Mononuclear cell (primary cell): ENCODE measurements at regions not wholly inside any gene's neighbourhood (a gene's known extent, or its start where the extent isn't known, plus 50 kb on each side); places are given as distances from the start of the nearest gene placed in this dataset.

Experiments used
- H3K27me3 ChIP-seq: 2 replicates; pipeline ENCODE4 v1.6.0; 2011; ENCODE audit warnings: low read length, control low read depth; ENCODE audit not compliant: insufficient read depth
- H3K4me1 ChIP-seq: 2 replicates; pipeline ENCODE4 v1.5.1; 2011; ENCODE audit warnings: mild to moderate bottlenecking, low read length, control low read depth; ENCODE audit not compliant: insufficient read depth
- H3K4me3 ChIP-seq: 2 replicates; pipeline ENCODE4 v1.5.1; 2011; ENCODE audit warnings: mild to moderate bottlenecking, low read length, moderate library complexity
- H3K9me3 ChIP-seq: 2 replicates; pipeline ENCODE4 v1.5.1; 2011; ENCODE audit warnings: low read depth, mild to moderate bottlenecking, control low read depth, low read length

GRCh38 chr5:158553195-158553961 is 546.3 kb downstream of the EBF1 start:
- no peaks in the 10 kb centered on the region for H3K9me3 ChIP-seq
- H3K27me3 ChIP-seq = no peaks in the 10 kb centered on the region
- no peaks in the 10 kb centered on the region for H3K4me1 ChIP-seq
- no peak overlapping the region for H3K4me3 ChIP-seq

- no peak overlapping the region for H3K4me3 ChIP-seq
- no peaks in the 10 kb centered on the region for H3K4me1 ChIP-seq
- H3K9me3 ChIP-seq = no peaks in the 10 kb centered on the region
- H3K27me3 ChIP-seq = no peaks in the 10 kb centered on the region
These were observed 547.5 kb downstream of the EBF1 start for GRCh38 chr5:158552241-158552640.

GRCh38 chr5:158549311-158549710 is 550.4 kb downstream of the EBF1 start:
- Histone ChIP-seq H3K4me3 (no peak overlapping the region), H3K9me3 (no peaks in the 10 kb centered on the region), H3K27me3 (no peaks in the 10 kb centered on the region), H3K4me1 (no peaks in the 10 kb centered on the region)

GRCh38 chr5:158546748-158547147 is 553.0 kb downstream of the EBF1 start:
- no peaks in the 10 kb centered on the region for H3K4me1 ChIP-seq
- H3K27me3 ChIP-seq = no peaks in the 10 kb centered on the region
- H3K4me3 ChIP-seq = no peak overlapping the region
- no peaks in the 10 kb centered on the region for H3K9me3 ChIP-seq

- no peaks in the 10 kb centered on the region for H3K9me3 ChIP-seq
- no peaks in the 10 kb centered on the region for H3K27me3 ChIP-seq
- no peak overlapping the region for H3K4me3 ChIP-seq
- no peaks in the 10 kb centered on the region for H3K4me1 ChIP-seq
These were observed 553.7 kb downstream of the EBF1 start for GRCh38 chr5:158545949-158546530.

- H3K4me1 ChIP-seq = no peaks in the 10 kb centered on the region
- H3K9me3 ChIP-seq = no peaks in the 10 kb centered on the region
- H3K27me3 ChIP-seq = no peaks in the 10 kb centered on the region
- H3K4me3 ChIP-seq = no peak overlapping the region
These were observed 555.1 kb downstream of the EBF1 start for GRCh38 chr5:158544388-158545339.

- H3K4me1 ChIP-seq = peaks cover under 1% of the 10 kb centered on the region
- H3K4me3 ChIP-seq = no peak overlapping the region
- no peaks in the 10 kb centered on the region for H3K27me3 ChIP-seq
- no peaks in the 10 kb centered on the region for H3K9me3 ChIP-seq
These were observed 556.0 kb downstream of the EBF1 start for GRCh38 chr5:158543539-158544387.

- H3K9me3 ChIP-seq = no peaks in the 10 kb centered on the region
- H3K4me3 ChIP-seq = no peak overlapping the region
- peaks cover 5% of the 10 kb centered on the region for H3K4me1 ChIP-seq
- H3K27me3 ChIP-seq = no peaks in the 10 kb centered on the region
These were observed 558.0 kb downstream of the EBF1 start for GRCh38 chr5:158541536-158542297.

GRCh38 chr5:158538506-158539074 is 561.1 kb downstream of the EBF1 start:
- Histone ChIP-seq H3K27me3 (no peaks in the 10 kb centered on the region), H3K9me3 (no peaks in the 10 kb centered on the region), H3K4me1 (peaks cover 5% of the 10 kb centered on the region), H3K4me3 (no peak overlapping the region)

- no peaks in the 10 kb centered on the region for H3K27me3 ChIP-seq
- H3K4me3 ChIP-seq = no peak overlapping the region
- peaks cover 5% of the 10 kb centered on the region for H3K4me1 ChIP-seq
These were observed 562.4 kb downstream of the EBF1 start for GRCh38 chr5:158537366-158537765.

GRCh38 chr5:158534203-158534602 is 565.5 kb downstream of the EBF1 start:
- Histone ChIP-seq H3K4me1 (peaks cover 5% of the 10 kb centered on the region), H3K4me3 (no peak overlapping the region), H3K9me3 (no peaks in the 10 kb centered on the region), H3K27me3 (no peaks in the 10 kb centered on the region)

More at GRCh38 chr5:158537366-158537765, 562.4 kb downstream of the EBF1 start:
- no peaks in the 10 kb centered on the region for H3K9me3 ChIP-seq

- H3K4me1 ChIP-seq = no peaks in the 10 kb centered on the region
- H3K27me3 ChIP-seq = no peaks in the 10 kb centered on the region
- no peaks in the 10 kb centered on the region for H3K9me3 ChIP-seq
- H3K4me3 ChIP-seq = no peak overlapping the region
These were observed 567.0 kb downstream of the EBF1 start for GRCh38 chr5:158532739-158533138.

GRCh38 chr5:158531860-158532259 is 567.9 kb downstream of the EBF1 start:
- no peaks in the 10 kb centered on the region for H3K4me1 ChIP-seq
- H3K9me3 ChIP-seq = no peaks in the 10 kb centered on the region
- H3K27me3 ChIP-seq = no peaks in the 10 kb centered on the region
- H3K4me3 ChIP-seq = no peak overlapping the region

- Histone ChIP-seq H3K4me1 (no peaks in the 10 kb centered on the region), H3K27me3 (no peaks in the 10 kb centered on the region), H3K4me3 (no peak overlapping the region)
These were observed 569.6 kb downstream of the EBF1 start for GRCh38 chr5:158530115-158530514.

More at GRCh38 chr5:158530115-158530514, 569.6 kb downstream of the EBF1 start:
- no peaks in the 10 kb centered on the region for H3K9me3 ChIP-seq
